SHP77 (cell line): ENCODE measurements at regions not wholly inside any gene's neighbourhood (a gene's known extent, or its start where the extent isn't known, plus 50 kb on each side); places are given as distances from the start of the nearest gene placed in this dataset.
"Not testable (repeated sequence)": the region's sequence is repeated elsewhere in the genome, so short reads cannot be mapped to it uniquely, and the experiment has no call there.

Source experiments
- DNase-seq, 2 experiments: peaks; one replicate each; lab custom pipeline; 2025; lab: John Stamatoyannopoulos, UW

DNA sequence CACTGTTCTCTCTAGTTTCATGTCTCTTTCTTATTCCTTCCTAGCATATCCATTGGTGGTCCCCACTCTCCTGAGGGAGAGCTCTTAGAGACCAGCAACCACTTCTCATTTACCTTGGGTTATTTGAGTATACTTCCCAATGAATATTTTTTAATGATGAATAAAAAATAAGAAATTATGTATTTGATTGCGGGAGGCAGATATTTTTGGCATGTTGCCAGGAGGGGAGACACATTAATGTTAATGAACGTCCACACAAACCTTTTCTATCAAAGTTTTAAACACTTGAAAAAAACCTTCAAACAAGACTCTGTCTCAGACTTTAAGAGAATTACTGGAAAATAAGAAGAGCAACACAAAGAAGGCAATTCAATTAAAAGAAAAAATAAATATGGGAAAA, 260.6 kb upstream of the MAGI2 start:
- DNase-seq, result no peak

DNA sequence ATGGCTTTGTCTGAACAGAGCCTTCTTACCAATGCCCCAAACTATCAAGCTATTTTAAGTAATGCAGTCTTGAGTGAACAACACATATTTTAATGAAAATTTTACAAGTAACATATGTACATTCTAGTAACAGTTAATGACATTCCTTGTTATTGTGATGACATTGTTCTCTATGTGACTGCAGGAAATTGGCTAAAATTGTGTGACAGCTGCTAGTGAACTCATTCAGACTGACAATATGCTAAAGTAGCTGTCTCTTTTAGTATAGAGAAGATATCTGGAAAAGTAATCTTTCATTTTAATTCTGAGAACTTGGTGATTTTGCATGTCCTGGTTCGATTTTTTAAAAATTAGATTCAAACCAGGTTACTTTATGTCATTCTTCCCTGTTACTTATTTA, 259.8 kb upstream of the MAGI2 start:
- no peak for DNase-seq

DNA sequence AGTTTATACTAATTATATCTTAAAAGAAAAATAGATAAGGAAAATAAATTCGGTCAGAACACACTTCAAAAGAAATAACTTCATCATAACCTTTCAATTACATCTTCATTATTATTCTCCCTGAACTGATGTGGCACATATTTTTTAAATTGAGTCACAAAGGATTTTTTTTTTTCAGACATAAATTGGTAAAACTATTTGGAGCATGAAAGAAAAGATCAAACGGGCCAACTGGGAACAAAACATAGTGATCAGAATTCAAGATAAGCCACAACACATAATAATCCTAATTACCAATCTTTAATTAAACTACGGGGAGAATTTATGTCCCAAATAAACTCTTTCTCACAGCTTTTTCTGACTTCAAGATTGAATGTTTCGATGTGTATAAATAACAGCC, 258.2 kb upstream of the MAGI2 start:
- DNase-seq, result no peak

DNA sequence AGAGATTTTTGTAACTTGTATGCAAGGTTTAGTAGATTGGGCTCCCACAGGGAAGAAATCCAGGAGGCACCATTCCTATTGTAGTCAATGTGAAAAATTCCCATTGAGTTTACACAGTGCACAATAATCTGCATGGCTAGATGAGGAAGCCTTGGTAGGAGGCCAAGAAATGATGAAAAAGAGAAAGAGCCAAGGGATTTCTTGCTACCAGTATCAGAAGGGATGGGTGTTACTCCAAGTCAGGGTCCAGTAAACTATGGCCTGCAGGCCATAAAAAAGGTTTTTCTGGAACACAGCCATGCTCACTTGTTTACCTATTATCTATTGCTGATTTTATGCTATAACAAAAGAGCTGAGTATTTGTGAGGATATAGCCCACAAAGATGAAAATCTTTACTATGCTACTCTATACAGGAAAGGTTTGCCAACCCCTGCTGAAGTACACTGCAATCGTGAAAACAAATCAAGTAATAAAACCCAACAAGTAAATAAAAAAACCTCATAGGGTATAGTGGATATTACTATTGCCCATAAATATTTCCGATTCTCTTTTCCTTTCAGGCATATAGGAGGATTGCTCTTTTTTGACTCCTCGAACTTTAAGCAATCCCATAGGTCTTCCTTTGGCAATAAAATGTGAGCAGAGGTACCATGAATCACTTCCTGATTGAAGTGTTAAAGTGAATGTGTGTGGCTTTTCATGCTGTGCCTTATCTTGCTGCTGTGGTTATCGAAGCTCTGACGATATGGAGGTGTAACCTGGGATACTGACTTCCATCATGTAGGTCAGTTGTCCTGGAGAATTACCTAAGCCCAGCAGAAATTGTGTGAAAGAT, 256.3 kb upstream of the MAGI2 start:
- no peak for DNase-seq

DNA sequence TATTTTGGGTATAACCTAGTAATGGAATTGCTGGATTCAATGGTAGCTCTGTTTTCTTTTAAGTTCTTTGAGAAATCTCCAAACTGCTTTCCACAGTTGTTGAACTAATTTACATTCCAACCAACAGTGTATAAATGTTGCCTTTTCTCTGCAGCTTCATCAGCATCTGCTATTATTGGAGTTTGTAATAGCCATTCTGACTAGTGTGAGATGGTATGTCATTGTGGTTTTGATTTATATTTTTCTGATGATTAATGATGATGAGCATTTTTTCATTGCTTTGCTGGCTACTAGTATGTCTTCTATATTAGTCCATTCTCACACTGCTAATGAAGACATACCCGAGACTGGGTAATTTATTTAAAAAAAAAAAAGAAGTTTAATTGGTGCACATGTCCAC, 248.6 kb upstream of the MAGI2 start:
- no peak for DNase-seq

DNA sequence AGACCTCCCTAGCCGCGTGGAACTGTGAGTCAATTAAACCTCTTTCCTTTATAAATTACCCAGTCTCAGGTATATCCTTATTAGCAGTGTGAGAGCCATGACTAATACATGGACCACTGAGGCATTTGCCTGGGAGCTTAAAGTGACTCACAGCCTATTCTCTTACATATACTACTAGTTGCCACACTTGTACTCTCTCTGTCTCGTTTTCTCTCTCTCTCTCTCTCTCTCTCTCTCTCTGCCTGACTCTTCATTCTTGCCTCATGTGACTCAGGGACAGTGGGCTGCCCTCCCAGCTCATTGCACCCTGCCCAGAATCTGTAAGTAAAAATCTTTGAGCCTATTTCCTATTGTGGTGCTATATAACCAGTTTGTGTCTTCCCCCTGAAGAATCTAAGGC, 238.5 kb upstream of the MAGI2 start:
- DNase-seq, result no peak

DNA sequence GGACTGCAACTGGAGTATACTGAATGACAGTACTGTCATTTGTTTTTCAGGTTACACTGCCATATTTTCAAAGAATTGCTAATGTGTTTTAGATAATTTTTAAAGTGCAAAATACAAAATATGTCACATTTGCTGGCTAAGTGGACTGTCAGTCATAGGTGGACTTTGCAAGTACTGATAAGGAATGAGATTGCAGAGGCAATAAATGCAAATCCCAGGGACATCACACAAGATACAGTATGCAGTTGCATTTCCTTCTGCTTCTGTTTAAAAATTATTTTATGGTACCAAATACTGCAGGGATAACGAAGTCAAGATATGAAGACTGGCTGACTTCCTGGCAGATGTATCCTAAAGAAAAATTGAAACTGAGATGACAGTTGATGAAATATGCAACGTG, 237.6 kb upstream of the MAGI2 start:
- no peak for DNase-seq

- no peak for DNase-seq
These were observed 230.9 kb upstream of the MAGI2 start for GRCh38 chr7:79684384-79684783.

GRCh38 chr7:79683916-79684315, 230.4 kb upstream of the MAGI2 start:
- DNase-seq, result no peak

- no peak for DNase-seq
These were observed 229.9 kb upstream of the MAGI2 start for GRCh38 chr7:79683185-79683890.

GRCh38 chr7:79681454-79681853, 228.0 kb upstream of the MAGI2 start:
- no peak for DNase-seq

GRCh38 chr7:79673969-79674368, 220.5 kb upstream of the MAGI2 start:
- no peak for DNase-seq

DNA sequence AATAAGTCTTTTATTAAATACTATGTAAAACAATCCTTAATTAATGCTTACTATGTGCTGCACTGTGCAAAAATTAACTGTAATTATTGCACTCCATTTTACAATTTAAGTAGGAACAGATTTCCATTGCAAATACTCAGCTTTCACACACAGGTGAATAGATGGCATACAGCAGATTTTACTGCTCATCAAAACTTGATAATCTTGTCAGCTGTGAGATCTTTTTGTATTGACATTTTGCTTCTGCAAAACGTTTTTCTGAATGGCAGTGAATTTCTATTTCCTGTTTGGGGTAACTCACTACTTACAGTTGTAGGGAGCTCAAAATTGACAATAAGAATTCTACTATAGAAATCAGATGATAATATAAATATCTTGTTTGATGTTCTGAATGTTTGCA, 220.0 kb upstream of the MAGI2 start:
- DNase-seq, result no peak

DNA sequence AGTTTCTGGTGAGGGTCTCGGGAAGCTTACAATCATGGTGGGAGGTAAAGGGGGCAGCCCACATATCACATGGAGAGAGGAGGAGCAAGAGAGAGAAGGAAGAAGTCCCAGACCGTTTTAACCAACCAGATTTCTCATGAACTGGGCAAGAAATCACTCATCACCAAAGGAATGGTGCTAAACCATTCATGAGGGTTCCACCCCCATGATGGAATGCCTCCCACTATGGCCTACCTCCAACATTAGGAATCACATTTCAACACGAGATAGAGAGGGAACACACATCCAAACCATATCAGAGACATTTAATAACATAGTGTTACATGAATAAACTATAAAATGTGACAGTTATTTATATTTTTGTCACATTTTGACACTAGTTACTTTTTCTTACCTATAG, 214.8 kb upstream of the MAGI2 start:
- no peak for DNase-seq

DNA sequence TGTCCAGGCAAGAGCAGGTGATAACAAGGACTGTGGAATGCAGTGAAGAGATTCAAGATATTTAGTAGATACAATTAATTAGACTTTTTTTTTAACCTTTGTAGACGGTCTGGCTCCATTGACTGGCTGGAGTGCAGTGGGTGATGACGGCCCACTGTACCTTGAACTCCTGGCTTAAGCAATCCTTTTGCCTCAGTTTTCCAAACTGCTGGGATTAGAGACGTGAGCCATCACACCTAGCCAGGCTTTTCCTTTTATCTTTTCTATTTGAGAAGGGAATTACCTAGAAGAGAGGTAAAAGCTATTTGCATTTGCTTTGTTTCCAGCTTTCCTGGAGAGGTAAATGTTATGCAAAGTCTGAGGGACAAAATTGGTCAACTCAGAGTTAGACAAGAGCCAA, 213.0 kb upstream of the MAGI2 start:
- DNase-seq, result no peak

- DNase-seq, result no peak
These were observed 211.6 kb upstream of the MAGI2 start for GRCh38 chr7:79664884-79665676.

- DNase-seq, result no peak
These were observed 204.8 kb upstream of the MAGI2 start for GRCh38 chr7:79658304-79658703.

DNA sequence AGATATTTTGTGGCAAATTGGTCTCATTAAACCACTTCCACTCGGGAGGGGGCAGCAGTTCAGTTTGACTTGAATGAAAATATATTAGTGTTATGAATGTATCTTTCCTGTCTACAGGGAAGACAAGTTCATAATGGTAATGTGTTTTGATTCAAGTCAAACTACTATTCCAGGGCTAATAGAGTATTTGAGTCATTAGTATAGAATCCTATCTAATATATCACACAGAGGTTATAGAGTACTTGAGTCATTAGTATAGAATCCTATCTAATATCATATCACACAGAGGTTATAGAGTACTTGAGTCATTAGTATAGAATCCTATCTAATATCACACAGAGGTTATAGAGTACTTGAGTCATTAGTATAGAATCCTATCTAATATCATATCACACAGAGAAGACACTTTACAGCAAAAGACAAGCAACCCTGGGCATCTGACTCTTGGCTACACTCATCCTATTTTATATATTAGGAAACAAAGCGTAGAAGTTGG, 199.7 kb upstream of the MAGI2 start:
- no peak for DNase-seq

DNA sequence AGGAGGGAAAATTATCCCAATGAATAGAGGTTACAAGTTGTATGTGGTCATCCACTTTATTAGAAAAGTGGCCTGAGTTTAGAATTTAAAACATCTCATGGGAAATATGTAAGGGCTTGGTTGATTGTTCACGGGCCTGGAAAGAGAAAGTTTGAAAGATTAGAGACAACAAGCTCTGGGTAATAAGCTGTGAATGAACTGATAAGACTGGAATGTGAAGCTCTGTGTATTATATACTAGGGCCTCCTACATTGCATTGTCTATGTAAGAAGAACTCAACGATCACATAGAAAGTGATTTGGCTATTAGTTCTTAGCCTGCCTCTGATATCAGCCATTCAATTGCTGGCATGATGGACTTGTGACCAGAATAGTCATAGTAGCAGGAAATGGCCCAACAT, 199.2 kb upstream of the MAGI2 start:
- DNase-seq, result no peak

GRCh38 chr7:79647711-79648110, 194.2 kb upstream of the MAGI2 start:
- no peak for DNase-seq

- DNase-seq, result no peak
These were observed 192.8 kb upstream of the MAGI2 start for GRCh38 chr7:79646278-79646677.

DNA sequence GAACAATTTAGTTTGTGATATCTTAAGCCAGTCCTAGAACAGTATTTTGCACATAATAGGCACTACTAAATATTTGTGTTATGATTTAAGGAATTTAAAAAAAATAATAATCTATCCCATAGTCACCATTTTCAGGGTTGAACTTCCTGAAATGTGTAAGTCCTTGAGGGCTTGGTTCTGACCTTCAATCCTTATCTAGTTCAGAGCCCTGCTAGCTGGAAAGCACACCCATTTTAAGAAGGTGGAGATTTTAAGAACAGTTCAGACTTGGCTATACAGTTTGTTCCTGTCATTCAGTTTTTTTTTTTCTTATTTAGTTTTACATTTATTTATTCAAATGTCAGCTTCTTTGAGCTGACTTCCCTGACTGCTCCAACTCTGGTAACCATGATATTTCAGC, 183.4 kb upstream of the MAGI2 start:
- no peak for DNase-seq

DNA sequence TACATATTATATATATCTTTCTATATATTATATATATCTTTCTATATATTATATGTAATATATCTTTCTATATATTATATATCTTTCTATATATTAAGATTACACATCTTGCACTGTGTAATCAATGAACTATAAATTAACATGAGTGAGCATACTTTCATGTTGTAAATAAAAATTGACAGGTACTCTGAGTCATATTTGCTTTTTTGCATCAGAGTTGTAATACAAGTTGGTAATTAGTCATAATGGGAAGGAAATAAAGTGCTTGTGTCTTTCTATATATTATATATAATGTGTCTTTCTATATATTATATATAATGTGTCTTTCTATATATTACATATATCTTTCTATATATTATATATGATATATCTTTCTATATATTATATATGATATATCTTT, 172.5 kb upstream of the MAGI2 start:
- DNase-seq, result not testable (repeated sequence)
